ENCODE measurements at regions not wholly inside any gene's neighbourhood (a gene's known extent, or its start where the extent isn't known, plus 50 kb on each side); places are given as distances from the start of the nearest gene placed in this dataset.

DNA sequence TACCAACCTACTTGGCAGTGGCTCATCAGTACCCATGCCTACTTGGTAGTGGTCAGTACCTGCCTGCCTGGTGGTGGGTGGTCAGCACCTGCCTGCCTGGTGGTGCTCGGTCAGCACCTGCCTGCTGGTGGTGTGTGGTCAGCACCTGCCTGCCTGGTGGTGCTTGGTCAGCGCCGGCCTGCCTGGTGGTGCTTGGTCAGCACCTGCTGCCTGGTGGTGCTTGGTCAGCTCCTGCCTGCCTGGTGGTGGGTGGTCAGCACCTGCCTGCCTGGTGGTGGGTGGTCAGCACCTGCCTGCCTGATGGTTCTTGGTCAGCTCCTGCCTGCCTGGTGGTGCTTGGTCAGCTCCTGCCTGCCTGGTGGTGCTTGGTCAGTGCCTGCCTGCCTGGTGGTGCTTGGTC is 329.6 kb downstream of the RRAGC start:
- no peaks in the 10 kb centered on the region for H3K36me3 ChIP-seq (ENCODE audit: control insufficient read depth in 3 of 3, insufficient read depth in 2 of 3, low read depth in 1 of 3, low read length in 3 of 3)
- no peak for DNase-seq
- H3K9me3 ChIP-seq (ENCODE audit: control insufficient read depth in 2 of 2, insufficient read depth in 1 of 2, low read depth in 1 of 2, low read length in 1 of 2): peaks cover 0 to 3% of the 10 kb centered on the region in 2 donors
- no peak for FAIRE-seq
- WGBS, 3 donors: 88 to 97% (median 95%) methylated on average over 3 of the region's 3 CpGs
- peaks cover 0 to 2% (median 0%) of the 10 kb centered on the region in 3 donors for H3K4me1 ChIP-seq (ENCODE audit: control insufficient read depth in 3 of 3, insufficient read depth in 2 of 3, low read depth in 1 of 3, low read length in 2 of 3)
- no peak overlapping the region for H3K4me3 ChIP-seq (ENCODE audit: low read depth in 1 of 3, low read length in 3 of 3)
- no peak overlapping the region for H3K27ac ChIP-seq (ENCODE audit: low read depth in 1 of 3, low read length in 2 of 3)
- H3K27me3 ChIP-seq (ENCODE audit: control insufficient read depth in 3 of 3, insufficient read depth in 3 of 3, low read length in 3 of 3): no peaks in the 10 kb centered on the region

- Histone ChIP-seq H3K4me3 (ENCODE audit: low read depth in 1 of 3, low read length in 3 of 3) (no peak overlapping the region), H3K9me3 (ENCODE audit: control insufficient read depth in 2 of 2, insufficient read depth in 1 of 2, low read depth in 1 of 2, low read length in 1 of 2) (peaks cover 0 to 3% of the 10 kb centered on the region in 2 donors), H3K4me1 (ENCODE audit: control insufficient read depth in 3 of 3, insufficient read depth in 2 of 3, low read depth in 1 of 3, low read length in 2 of 3) (peaks cover 0 to 2% (median 0%) of the 10 kb centered on the region in 3 donors), H3K27me3 (ENCODE audit: control insufficient read depth in 3 of 3, insufficient read depth in 3 of 3, low read length in 3 of 3) (no peaks in the 10 kb centered on the region), H3K36me3 (ENCODE audit: control insufficient read depth in 3 of 3, insufficient read depth in 2 of 3, low read depth in 1 of 3, low read length in 3 of 3) (no peaks in the 10 kb centered on the region), H3K27ac (ENCODE audit: low read depth in 1 of 3, low read length in 2 of 3) (no peak overlapping the region)
- DNase-seq (no peak), FAIRE-seq (no peak)
- WGBS, 3 donors: 63 to 75% (median 73%) methylated on average over 7 of the region's 7 CpGs
These were observed 330.2 kb downstream of the RRAGC start for GRCh38 chr1:38529391-38529790.

- Histone ChIP-seq H3K36me3 (ENCODE audit: control insufficient read depth in 3 of 3, insufficient read depth in 2 of 3, low read depth in 1 of 3, low read length in 3 of 3) (no peaks in the 10 kb centered on the region), H3K4me3 (ENCODE audit: low read depth in 1 of 3, low read length in 3 of 3) (no peak overlapping the region), H3K27me3 (ENCODE audit: control insufficient read depth in 3 of 3, insufficient read depth in 3 of 3, low read length in 3 of 3) (no peaks in the 10 kb centered on the region), H3K9me3 (ENCODE audit: control insufficient read depth in 2 of 2, insufficient read depth in 1 of 2, low read depth in 1 of 2, low read length in 1 of 2) (peaks cover 0 to 3% of the 10 kb centered on the region in 2 donors), H3K27ac (ENCODE audit: low read depth in 1 of 3, low read length in 2 of 3) (no peak overlapping the region), H3K4me1 (ENCODE audit: control insufficient read depth in 3 of 3, insufficient read depth in 2 of 3, low read depth in 1 of 3, low read length in 2 of 3) (peaks cover 0 to 2% (median 0%) of the 10 kb centered on the region in 3 donors)
- FAIRE-seq (no peak), DNase-seq (no peak)
- 51 to 76% (median 76%) methylated on average over 3 of the region's 3 CpGs for WGBS, 3 donors
These were observed 330.9 kb downstream of the RRAGC start for GRCh38 chr1:38528623-38529022.

DNA sequence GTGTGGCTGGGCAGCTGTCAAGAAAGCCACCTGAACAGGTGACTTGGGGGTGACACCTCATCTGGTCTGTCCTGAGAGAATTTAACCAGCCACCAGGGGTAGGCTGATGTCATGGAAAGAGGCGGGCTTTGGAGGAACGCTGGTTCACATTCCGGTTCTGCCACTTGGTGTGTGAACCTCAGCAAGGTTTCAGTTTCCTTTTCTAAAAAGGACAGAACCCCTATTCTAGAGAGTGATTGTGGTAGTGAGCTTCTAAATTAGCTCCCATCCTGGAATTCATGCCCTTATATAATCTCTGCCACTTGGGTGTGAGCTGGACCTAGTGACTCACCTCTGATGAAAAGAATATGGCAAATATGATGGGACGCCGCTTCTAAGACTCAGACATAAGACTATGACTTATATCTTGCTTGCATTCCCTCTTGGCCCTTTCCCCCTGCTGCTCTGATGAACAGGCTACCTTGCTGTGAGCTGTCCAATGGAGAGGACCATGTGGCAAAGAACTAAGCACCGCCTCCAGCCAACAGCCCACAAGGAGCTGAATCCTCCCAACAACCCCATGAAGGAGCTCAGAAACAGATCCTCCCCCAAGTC is 332.1 kb downstream of the RRAGC start:
- Histone ChIP-seq H3K4me1 (ENCODE audit: control insufficient read depth in 3 of 3, insufficient read depth in 2 of 3, low read depth in 1 of 3, low read length in 2 of 3) (peaks cover 0 to 2% (median 0%) of the 10 kb centered on the region in 3 donors), H3K36me3 (ENCODE audit: control insufficient read depth in 3 of 3, insufficient read depth in 2 of 3, low read depth in 1 of 3, low read length in 3 of 3) (no peaks in the 10 kb centered on the region), H3K27me3 (ENCODE audit: control insufficient read depth in 3 of 3, insufficient read depth in 3 of 3, low read length in 3 of 3) (no peaks in the 10 kb centered on the region), H3K9me3 (ENCODE audit: control insufficient read depth in 2 of 2, insufficient read depth in 1 of 2, low read depth in 1 of 2, low read length in 1 of 2) (peaks cover 0 to 3% of the 10 kb centered on the region in 2 donors), H3K27ac (ENCODE audit: low read depth in 1 of 3, low read length in 2 of 3) (no peak overlapping the region), H3K4me3 (ENCODE audit: low read depth in 1 of 3, low read length in 3 of 3) (no peak overlapping the region)
- FAIRE-seq: no peak
- WGBS, 3 donors: 36 to 52% (median 37%) methylated on average over 6 of the region's 6 CpGs
- peak; percentile 13 to 31 for DNase-seq

DNA sequence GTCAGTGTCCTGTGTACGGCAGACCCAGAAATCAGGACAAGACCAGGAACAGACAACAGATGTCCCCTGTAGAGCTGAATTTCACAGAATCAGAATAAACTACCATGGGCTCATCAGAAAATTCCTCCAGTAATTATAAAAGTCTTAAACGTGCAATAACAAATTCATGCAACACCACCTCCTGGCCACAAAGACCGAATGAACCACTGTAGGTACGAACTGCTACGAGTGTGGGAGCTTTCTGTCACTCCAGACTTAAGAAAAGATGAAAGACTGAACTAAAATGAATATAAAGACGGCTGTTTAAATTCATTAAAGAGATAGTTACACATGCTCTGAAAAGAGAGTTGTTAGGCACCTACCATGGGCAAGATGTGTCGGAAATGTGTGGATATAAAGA is 333.5 kb downstream of the RRAGC start:
- 49 to 67% (median 63%) methylated on average over 7 of the region's 7 CpGs for WGBS, 3 donors
- H3K36me3 ChIP-seq (ENCODE audit: control insufficient read depth in 3 of 3, insufficient read depth in 2 of 3, low read depth in 1 of 3, low read length in 3 of 3): no peaks in the 10 kb centered on the region
- DNase-seq (no peak), FAIRE-seq (no peak)
- H3K9me3 ChIP-seq (ENCODE audit: control insufficient read depth in 2 of 2, insufficient read depth in 1 of 2, low read depth in 1 of 2, low read length in 1 of 2): peaks cover 0 to 3% of the 10 kb centered on the region in 2 donors
- H3K4me1 ChIP-seq (ENCODE audit: control insufficient read depth in 3 of 3, insufficient read depth in 2 of 3, low read depth in 1 of 3, low read length in 2 of 3): peaks cover 0 to 2% (median 0%) of the 10 kb centered on the region in 3 donors
- H3K4me3 ChIP-seq (ENCODE audit: low read depth in 1 of 3, low read length in 3 of 3): no peak overlapping the region
- no peak overlapping the region for H3K27ac ChIP-seq (ENCODE audit: low read depth in 1 of 3, low read length in 2 of 3)
- H3K27me3 ChIP-seq (ENCODE audit: control insufficient read depth in 3 of 3, insufficient read depth in 3 of 3, low read length in 3 of 3): no peaks in the 10 kb centered on the region

DNA sequence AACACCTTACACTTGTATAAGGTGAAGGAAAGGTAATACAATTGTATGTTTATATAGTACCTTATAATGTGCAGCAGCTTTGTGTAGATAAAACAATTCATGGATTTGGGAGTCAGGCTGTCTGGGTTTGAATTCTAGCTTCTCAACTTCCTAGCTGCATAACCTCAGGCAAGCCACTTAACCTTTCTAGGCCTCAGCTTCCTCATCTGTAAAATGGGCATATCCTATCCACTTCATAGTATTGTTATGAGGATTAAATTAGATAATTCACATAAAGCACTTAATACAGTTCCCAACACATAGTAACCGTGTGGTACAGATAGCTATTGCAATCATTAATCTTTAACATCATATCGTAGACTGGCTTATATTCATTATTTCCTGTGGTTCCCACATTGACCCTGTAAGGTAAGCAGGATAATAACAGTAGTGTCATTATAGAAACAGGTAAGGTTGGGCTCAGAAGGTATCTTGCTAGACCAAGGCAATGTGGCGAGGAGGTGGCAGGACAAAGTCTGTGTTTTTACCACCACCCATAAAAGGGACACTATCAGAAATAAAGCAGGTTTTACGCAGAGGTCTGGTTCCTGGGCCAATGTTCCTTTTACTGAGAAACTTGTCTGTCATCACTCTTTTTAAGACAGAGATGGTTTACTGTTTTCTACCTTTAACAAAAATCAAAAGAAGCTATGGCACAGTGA is 334.1 kb downstream of the RRAGC start:
- H3K4me3 ChIP-seq (ENCODE audit: low read depth in 1 of 3, low read length in 3 of 3): no peak overlapping the region
- H3K9me3 ChIP-seq (ENCODE audit: control insufficient read depth in 2 of 2, insufficient read depth in 1 of 2, low read depth in 1 of 2, low read length in 1 of 2): peaks cover 0 to 3% of the 10 kb centered on the region in 2 donors
- H3K27me3 ChIP-seq (ENCODE audit: control insufficient read depth in 3 of 3, insufficient read depth in 3 of 3, low read length in 3 of 3): no peaks in the 10 kb centered on the region
- FAIRE-seq (no peak), DNase-seq (peak; percentile 2 to 47)
- H3K36me3 ChIP-seq (ENCODE audit: control insufficient read depth in 3 of 3, insufficient read depth in 2 of 3, low read depth in 1 of 3, low read length in 3 of 3): no peaks in the 10 kb centered on the region
- 21 to 65% (median 36%) methylated on average over 4 of the region's 4 CpGs for WGBS, 3 donors
- H3K4me1 ChIP-seq (ENCODE audit: control insufficient read depth in 3 of 3, insufficient read depth in 2 of 3, low read depth in 1 of 3, low read length in 2 of 3): peaks cover 0 to 2% (median 0%) of the 10 kb centered on the region in 3 donors
- no peak overlapping the region for H3K27ac ChIP-seq (ENCODE audit: low read depth in 1 of 3, low read length in 2 of 3)

- no peak overlapping the region for H3K27ac ChIP-seq (ENCODE audit: low read depth in 1 of 3, low read length in 2 of 3)
- no peaks in the 10 kb centered on the region for H3K36me3 ChIP-seq (ENCODE audit: control insufficient read depth in 3 of 3, insufficient read depth in 2 of 3, low read depth in 1 of 3, low read length in 3 of 3)
- H3K27me3 ChIP-seq (ENCODE audit: control insufficient read depth in 3 of 3, insufficient read depth in 3 of 3, low read length in 3 of 3): peaks cover 0 to 2% (median 0%) of the 10 kb centered on the region in 3 donors
- H3K4me1 ChIP-seq (ENCODE audit: control insufficient read depth in 3 of 3, insufficient read depth in 2 of 3, low read depth in 1 of 3, low read length in 2 of 3): peaks cover 0 to 2% (median 0%) of the 10 kb centered on the region in 3 donors
- H3K4me3 ChIP-seq (ENCODE audit: low read depth in 1 of 3, low read length in 3 of 3): no peak overlapping the region
- FAIRE-seq: no peak
- WGBS, 3 donors: 84 to 90% (median 85%) methylated on average over 8 of the region's 8 CpGs
- no peak for DNase-seq
- H3K9me3 ChIP-seq (ENCODE audit: control insufficient read depth in 2 of 2, insufficient read depth in 1 of 2, low read depth in 1 of 2, low read length in 1 of 2): peaks cover 0 to 3% of the 10 kb centered on the region in 2 donors
These were observed 335.4 kb downstream of the RRAGC start for GRCh38 chr1:38524025-38524641.

GRCh38 chr1:38523568-38523939 is 336.0 kb downstream of the RRAGC start:
- Histone ChIP-seq H3K4me1 (ENCODE audit: control insufficient read depth in 3 of 3, insufficient read depth in 2 of 3, low read depth in 1 of 3, low read length in 2 of 3) (peaks cover 0 to 2% (median 0%) of the 10 kb centered on the region in 3 donors), H3K9me3 (ENCODE audit: control insufficient read depth in 2 of 2, insufficient read depth in 1 of 2, low read depth in 1 of 2, low read length in 1 of 2) (peaks cover 0 to 3% of the 10 kb centered on the region in 2 donors), H3K27me3 (ENCODE audit: control insufficient read depth in 3 of 3, insufficient read depth in 3 of 3, low read length in 3 of 3) (peaks cover 0 to 2% (median 0%) of the 10 kb centered on the region in 3 donors), H3K4me3 (ENCODE audit: low read depth in 1 of 3, low read length in 3 of 3) (no peak overlapping the region), H3K27ac (ENCODE audit: low read depth in 1 of 3, low read length in 2 of 3) (no peak overlapping the region), H3K36me3 (ENCODE audit: control insufficient read depth in 3 of 3, insufficient read depth in 2 of 3, low read depth in 1 of 3, low read length in 3 of 3) (no peaks in the 10 kb centered on the region)
- WGBS, 3 donors: 86 to 87% (median 86%) methylated on average over 7 of the region's 7 CpGs
- DNase-seq (no peak), FAIRE-seq (no peak)

Data from small intestine (tissue), 7 donors.